DMS79 treated with DMSO at 0.1 percent for 48 hours (cell line): ENCODE measurements at regions not wholly inside any gene's neighbourhood (a gene's known extent, or its start where the extent isn't known, plus 50 kb on each side); places are given as distances from the start of the nearest gene placed in this dataset.
A peak's percentile ranks its signal among the peaks of the same experiment; 100 is the strongest.

ENCODE experiments used
- DNase-seq: peaks from one replicate; lab custom pipeline; 2025; lab: John Stamatoyannopoulos, UW

DNA sequence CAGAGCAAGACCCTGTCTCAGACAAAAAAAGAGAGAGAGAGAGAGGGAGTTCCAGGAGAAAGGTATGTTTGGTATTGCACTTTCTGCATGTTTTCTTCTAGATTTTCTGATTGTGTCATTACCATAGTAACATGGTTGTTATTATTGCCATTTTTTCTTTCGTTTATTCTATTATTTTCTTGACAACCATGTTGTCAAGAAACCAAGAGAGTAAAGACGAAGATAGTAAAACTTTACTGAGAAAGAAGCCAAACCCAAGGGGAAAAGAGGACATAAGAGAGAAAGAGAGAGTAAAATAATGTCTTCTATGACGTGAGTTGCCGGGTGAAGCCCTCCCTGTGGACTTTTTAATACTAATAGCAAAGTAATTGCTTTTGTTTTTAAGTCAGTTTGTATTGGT lies 1186.0 kb upstream of the SEL1L start:
- DNase-seq, result no peak

DNA sequence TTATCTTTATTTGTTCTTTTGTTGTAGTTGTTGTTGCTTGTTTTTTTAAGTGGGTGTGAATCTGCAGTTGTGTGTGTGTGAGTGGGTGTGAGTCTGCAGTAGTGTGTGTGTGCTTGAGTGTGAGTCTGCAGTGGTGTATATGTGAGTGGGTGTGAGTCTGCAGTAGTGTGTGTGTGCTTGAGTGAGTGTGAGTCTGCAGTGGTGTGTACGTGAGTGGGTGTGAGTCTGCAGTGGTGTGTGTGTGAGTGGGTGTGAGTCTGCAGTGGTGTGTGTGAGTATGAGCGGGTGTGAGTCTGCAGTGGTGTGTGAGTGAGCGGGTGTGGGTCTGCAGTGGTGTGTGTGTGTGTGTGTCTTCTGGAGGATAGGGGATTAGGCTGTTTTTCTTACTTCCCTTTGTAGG lies 1186.8 kb upstream of the SEL1L start:
- no peak for DNase-seq

GRCh38 chr14:82720946-82721345 lies 1187.3 kb upstream of the SEL1L start:
- DNase-seq, result peak; percentile 97

GRCh38 chr14:82724316-82724715 lies 1190.7 kb upstream of the SEL1L start:
- DNase-seq, result no peak

DNA sequence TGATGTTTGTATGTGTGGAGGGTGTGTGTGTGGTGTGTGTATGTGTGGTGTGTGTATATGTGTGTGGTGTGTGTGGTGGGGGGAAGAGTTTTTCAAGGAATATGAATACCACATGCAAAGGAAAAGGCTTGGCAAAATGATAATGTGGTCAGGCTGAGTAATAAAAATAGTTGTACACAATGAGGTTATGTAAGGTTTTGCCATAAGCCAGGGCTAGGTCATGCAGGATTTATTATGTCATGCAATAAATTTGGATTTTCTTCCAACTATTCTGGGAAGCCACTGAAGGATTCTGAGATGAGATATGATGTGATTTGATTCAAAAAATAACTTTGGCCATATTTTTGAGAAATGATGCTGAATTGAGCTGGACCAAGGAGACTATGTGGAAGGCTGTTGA lies 1191.6 kb upstream of the SEL1L start:
- DNase-seq, result no peak

- no peak for DNase-seq
Measured at GRCh38 chr14:82731526-82731925, 1197.9 kb upstream of the SEL1L start.

DNA sequence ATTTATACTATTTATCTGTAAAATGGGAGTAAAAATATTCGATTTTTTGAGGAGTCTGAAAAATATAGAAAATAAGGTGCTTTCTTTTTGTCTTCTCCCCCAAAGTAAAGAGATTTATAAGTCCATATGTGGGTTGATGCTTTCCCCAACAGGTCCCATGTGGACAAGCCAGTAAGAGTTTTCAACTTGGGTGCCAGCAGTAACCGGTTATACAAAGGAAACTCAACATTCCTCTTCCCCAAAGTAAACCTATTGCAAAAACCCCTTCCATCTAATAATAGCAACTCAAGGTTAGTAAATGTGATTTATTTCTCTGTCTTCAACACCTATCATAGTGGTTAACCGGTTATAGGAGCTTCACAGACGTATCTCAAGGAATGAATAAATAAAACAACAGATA lies 1206.9 kb upstream of the SEL1L start:
- no peak for DNase-seq

DNA sequence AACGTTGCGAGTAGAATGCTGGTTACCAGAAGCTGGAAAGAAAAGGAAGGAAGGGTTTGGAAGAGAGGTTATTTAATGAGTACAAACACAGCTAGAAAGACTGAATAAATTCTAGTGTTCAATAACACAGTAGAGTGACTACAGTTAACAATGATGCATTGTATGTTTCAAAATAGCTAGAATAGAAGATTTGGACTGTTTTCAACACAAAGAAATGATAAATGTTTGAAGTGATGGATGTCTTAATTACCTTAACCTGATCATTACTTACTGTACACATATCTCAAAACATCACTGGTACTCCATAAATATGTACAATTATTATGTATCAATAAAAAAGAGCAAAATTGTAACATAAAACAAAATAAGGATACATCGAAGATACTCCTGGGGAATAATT lies 1221.8 kb upstream of the SEL1L start:
- no peak for DNase-seq

- DNase-seq, result no peak
Measured at GRCh38 chr14:82755923-82756322, 1222.3 kb upstream of the SEL1L start.

DNA sequence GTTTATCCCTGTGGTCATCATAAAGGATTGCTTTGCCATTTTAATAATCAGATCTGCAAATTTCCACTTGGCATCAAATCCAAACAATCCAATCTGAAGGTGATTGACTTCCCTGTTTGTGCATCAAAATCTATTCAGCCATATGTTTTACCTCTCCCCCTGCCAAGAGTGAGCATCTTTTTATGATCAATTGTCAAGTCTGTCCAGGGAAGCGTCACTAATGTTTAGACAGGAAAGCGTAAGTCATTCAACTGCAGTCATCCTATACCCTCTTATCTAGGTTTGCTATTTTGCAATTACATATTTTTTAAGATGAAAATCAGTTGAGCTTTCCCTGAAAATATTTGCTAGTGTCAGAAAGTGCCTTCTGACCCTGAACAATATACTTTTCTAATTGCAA lies 1224.1 kb upstream of the SEL1L start:
- no peak for DNase-seq

DNA sequence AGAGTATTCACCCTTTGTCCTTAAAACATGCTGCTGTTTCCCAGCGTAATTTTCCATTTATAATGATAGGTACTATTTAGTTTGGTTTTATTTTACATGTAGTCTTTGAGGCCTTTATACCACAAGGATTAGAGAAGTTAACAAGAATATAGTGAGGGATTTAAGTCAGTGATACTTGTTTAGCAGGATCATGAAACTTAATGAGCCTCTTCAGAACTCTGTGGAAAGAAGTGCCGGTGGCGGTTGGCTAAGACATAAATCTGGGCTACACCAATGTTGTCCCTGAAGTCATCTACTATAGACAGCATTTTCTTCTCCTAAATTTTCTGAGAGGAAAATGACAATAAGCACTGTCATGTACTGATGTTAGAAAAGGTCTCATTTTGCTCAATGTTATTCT lies 1226.0 kb upstream of the SEL1L start:
- DNase-seq, result no peak

GRCh38 chr14:82766123-82766522 lies 1232.5 kb upstream of the SEL1L start:
- DNase-seq, result no peak

- DNase-seq, result no peak
Measured at GRCh38 chr14:82766996-82767395, 1233.3 kb upstream of the SEL1L start.

- DNase-seq, result no peak
Measured at GRCh38 chr14:82776958-82777357, 1243.3 kb upstream of the SEL1L start.

GRCh38 chr14:82778008-82778590 lies 1244.4 kb upstream of the SEL1L start:
- DNase-seq, result peak; percentile 93

- peak; percentile 88 for DNase-seq
Measured at GRCh38 chr14:82778601-82779000, 1244.9 kb upstream of the SEL1L start.

- peak; percentile 100 for DNase-seq
Measured at GRCh38 chr14:82779301-82779700, 1245.6 kb upstream of the SEL1L start.

DNA sequence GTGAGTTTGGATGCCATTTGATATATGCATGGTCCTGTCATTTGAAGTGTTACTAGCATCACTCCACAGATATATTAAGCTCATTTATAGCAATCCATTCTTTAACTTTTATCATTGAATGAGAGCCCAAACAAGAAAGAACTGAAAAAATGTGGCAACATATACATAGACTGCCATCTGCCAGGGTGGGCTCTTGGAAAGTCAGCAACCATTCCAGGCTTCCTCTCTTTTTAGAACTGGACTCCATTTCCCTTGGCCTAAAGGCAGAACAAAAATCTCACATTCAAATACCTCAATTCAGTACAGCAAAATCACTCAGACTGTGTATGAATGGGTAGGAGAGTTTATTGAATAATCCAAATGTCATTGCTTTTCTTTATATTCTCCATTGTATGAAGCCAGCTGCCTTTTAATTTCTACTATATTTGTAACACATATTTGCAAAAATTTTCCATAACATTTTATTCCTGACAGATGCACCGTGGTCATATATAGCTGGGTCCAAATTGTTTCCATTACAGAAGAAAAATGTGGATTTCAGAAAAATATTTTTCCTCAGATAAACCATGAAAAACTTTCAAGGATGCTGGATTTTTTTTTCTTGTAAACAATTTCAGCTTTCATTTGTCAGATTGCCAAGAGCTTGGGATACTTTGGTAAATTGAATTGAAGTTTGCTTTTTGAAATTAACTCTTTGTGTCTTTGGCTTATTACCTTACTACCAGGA lies 1252.3 kb upstream of the SEL1L start:
- DNase-seq, result no peak

GRCh38 chr14:82786483-82786880 lies 1252.8 kb upstream of the SEL1L start:
- no peak for DNase-seq

- DNase-seq, result no peak
Measured at GRCh38 chr14:82796086-82796485, 1262.4 kb upstream of the SEL1L start.

DNA sequence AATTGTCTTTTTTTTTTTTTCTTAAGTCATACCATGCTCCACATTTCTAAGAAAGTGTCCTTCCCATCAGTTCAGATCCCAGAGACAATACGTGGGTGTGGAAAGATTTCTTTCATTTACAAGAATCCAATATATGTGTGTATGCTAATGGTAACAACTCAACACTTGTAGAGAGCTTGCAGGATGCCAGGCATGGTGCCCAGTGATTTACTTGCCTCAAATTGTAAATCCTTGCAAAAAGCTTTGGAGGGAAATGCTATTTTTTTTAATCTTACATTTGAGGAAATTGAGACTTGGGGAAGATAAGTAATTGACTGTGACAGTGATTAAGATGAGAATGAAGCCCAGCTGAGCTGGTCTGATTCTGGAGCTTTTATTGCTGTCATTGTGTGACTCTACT lies 1264.6 kb upstream of the SEL1L start:
- no peak for DNase-seq

DNA sequence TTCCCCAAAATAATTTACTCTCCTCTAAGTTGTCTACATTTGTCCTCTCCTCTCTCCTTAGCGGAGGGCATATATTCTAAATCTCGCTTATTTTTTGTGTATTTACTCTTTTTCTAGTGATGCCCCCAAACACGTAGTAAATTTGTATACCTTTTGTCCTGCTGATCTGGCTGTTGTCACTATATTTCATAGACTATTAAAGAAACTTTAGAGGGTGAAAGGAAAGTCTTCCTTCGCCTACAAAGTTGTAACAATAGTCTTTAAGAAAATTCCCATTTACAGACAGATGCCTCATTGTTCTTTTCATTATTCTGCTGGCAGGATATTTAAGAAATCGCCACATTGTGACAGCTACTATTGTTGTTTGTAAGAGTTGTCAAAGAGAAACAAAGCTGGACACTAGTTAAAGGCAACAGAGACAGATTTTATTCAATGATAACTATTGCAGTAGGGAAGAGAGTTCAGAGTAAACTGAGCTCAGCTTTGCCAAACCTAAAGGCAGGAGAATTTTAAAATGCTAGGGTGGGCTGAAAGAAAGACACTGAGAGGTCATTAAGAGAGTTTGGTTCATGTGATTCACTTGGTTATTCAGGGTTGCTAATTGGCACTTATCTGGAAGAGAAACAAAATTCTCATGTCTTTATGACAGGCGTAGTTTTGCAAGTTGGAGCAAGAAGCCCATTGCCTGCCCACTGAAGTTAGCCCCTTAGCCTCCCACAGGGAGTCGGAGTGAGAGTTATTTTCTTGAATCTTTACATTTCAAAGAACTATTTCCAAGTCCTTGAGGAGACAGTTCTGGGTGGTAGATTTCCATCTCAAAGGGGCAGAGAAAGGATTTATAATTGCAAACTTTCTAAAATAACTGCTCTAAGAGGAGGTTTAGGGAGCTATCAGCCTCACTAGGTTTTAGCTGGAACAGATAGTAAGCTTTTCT lies 1272.5 kb upstream of the SEL1L start:
- no peak for DNase-seq

DNA sequence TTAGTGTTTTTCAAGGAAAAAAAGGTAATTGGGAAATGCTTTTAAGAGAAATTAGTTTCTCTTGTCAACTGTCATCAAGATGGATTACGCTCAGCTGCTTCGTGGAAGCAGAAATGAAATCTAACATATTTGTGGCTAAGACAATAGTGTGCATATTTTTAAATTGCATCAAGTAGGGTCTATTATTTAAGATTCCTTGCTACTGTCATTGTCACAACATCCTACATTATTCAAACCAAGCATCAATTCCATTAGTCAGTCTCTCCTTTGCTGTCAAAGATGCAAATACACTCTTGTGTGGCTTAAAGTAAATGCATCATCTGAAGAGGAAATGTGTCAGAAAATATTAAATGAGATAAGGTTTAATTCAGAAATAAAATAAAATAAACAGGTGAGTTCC lies 1277.6 kb upstream of the SEL1L start:
- no peak for DNase-seq
